Lower leg skin (tissue), 3 donors: ENCODE measurements at regions not wholly inside any gene's neighbourhood (a gene's known extent, or its start where the extent isn't known, plus 50 kb on each side); places are given as distances from the start of the nearest gene placed in this dataset.

Experiments
- CTCF ChIP-seq, 3 donors: fragments of 450-650 bp; IDR thresholded peaks; one replicate each; pipeline ENCODE4 v1.5.1; 2016; ENCODE audit warnings: antibody characterized with exemption in 3 of 3, mild to moderate bottlenecking in 3 of 3, moderate library complexity in 2 of 3
- POLR2A ChIP-seq, 2 donors: fragments of 450-650 bp; IDR thresholded peaks; one replicate each; pipeline ENCODE4 v1.6.1; 2016 to 2017; ENCODE audit warnings: antibody characterized with exemption in 2 of 2, mild to moderate bottlenecking in 1 of 2, moderate library complexity in 1 of 2

GRCh38 chr6:85016726-85017125 is 252.3 kb upstream of the TBX18 start:
- no peak for TF ChIP-seq POLR2A (IDR thresholded peaks at IDR 0.05)
- no peak for TF ChIP-seq CTCF (IDR thresholded peaks at IDR 0.05)
